ENCODE measurements at regions not wholly inside any gene's neighbourhood (a gene's known extent, or its start where the extent isn't known, plus 50 kb on each side); places are given as distances from the start of the nearest gene placed in this dataset.
"Not testable (repeated sequence)": the region's sequence is repeated elsewhere in the genome, so short reads cannot be mapped to it uniquely, and the experiment has no call there.

- H3K4me1 Mint-ChIP-seq (ENCODE audit: unreplicated experiment), result no peaks in the 10 kb centered on the region
These were observed 80.0 kb upstream of the ANKRD28 start for GRCh38 chr3:15877813-15878212.

DNA sequence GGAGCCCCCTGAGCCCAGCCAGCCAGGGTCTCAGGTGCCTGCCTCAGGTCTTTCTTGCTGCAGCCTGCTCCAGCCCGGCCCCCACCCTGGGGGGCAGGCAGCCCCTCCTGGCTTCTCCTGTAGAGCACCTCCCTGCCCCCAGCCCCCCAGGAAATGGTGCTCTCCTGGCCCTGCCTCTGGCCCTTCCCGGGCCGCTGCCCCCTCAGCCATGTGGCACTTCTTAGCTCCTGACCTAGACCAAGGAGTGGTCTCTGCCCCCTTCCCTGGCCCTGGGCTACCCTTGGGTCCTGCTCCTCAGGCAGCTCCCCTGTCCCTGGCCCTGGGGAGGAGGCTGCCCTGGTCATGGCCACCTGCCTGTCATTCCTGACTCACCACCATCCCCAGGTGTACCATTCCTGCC is 82.0 kb upstream of the ANKRD28 start:
- H3K4me1 Mint-ChIP-seq (ENCODE audit: unreplicated experiment); H3K9me3 Mint-ChIP-seq (ENCODE audit: unreplicated experiment); H3K4me3 Mint-ChIP-seq (ENCODE audit: unreplicated experiment); DNase-seq (ENCODE audit: extremely low spot score, unreplicated experiment); H3K36me3 Mint-ChIP-seq (ENCODE audit: unreplicated experiment); H3K27me3 Mint-ChIP-seq (ENCODE audit: unreplicated experiment); H3K27ac Mint-ChIP-seq (ENCODE audit: unreplicated experiment): not testable (repeated sequence)

More at GRCh38 chr3:15877813-15878212, 80.0 kb upstream of the ANKRD28 start:
- H3K9me3 Mint-ChIP-seq (ENCODE audit: unreplicated experiment), result no peaks in the 10 kb centered on the region
- H3K27me3 Mint-ChIP-seq (ENCODE audit: unreplicated experiment), result no peaks in the 10 kb centered on the region
- H3K36me3 Mint-ChIP-seq (ENCODE audit: unreplicated experiment), result no peaks in the 10 kb centered on the region
- H3K4me3 Mint-ChIP-seq (ENCODE audit: unreplicated experiment), result no peak overlapping the region
- TF ChIP-seq CTCF (IDR thresholded peaks at IDR 0.05), result no peak
- no peak for DNase-seq (ENCODE audit: extremely low spot score, unreplicated experiment)
- no peak overlapping the region for H3K27ac Mint-ChIP-seq (ENCODE audit: unreplicated experiment)

DNA sequence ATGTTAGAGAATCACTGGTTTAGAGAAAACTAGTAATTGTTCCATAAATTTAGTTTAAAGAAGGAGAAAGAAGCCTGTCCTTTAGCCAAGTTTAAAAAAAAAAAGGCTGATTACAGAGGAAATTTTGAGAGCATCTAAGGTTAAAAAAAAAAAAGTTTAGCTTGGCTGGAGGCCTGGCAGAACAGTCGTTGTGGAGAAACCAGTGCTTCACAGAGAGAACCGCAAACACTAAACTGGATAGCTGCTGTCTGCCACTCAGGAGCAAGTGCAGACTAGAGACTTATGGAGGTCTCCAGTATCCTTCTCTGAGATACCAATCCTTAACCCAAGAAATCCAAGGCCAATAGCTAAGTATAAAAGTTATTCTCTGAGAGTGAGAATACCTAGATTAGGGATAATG is 84.8 kb upstream of the ANKRD28 start:
- Mint-ChIP-seq H3K4me3 (ENCODE audit: unreplicated experiment) (no peak overlapping the region), H3K4me1 (ENCODE audit: unreplicated experiment) (no peaks in the 10 kb centered on the region), H3K36me3 (ENCODE audit: unreplicated experiment) (no peaks in the 10 kb centered on the region), H3K27ac (ENCODE audit: unreplicated experiment) (no peak overlapping the region), H3K9me3 (ENCODE audit: unreplicated experiment) (peaks cover 13% of the 10 kb centered on the region), H3K27me3 (ENCODE audit: unreplicated experiment) (no peaks in the 10 kb centered on the region)
- no peak for TF ChIP-seq CTCF (IDR thresholded peaks at IDR 0.05)
- no peak for DNase-seq (ENCODE audit: extremely low spot score, unreplicated experiment)

DNA sequence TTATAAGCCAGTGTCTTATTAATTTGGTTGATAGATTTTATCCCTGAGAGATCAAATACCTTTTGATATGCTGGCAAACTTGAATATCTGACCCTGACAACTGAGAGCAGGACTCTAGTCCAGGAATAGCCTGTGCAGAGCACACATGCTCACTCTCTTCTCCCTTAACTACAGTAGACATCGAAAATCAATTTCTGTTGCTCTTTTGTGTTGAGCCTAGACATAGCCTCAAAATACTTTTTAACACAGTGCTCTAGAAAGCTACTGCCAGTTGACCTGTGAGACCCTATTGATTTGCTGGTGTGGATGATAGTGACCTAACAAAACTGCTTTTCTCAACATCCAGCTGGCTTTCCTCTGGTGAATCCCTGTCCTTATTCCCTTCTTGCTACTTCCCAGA is 86.4 kb upstream of the ANKRD28 start:
- Mint-ChIP-seq H3K27me3 (ENCODE audit: unreplicated experiment) (peaks cover 5% of the 10 kb centered on the region), H3K4me3 (ENCODE audit: unreplicated experiment) (no peak overlapping the region), H3K9me3 (ENCODE audit: unreplicated experiment) (peaks cover 13% of the 10 kb centered on the region), H3K36me3 (ENCODE audit: unreplicated experiment) (no peaks in the 10 kb centered on the region), H3K27ac (ENCODE audit: unreplicated experiment) (no peak overlapping the region), H3K4me1 (ENCODE audit: unreplicated experiment) (no peaks in the 10 kb centered on the region)
- TF ChIP-seq CTCF (IDR thresholded peaks at IDR 0.05), result no peak
- no peak for DNase-seq (ENCODE audit: extremely low spot score, unreplicated experiment)

GRCh38 chr3:15886521-15886920 is 88.7 kb upstream of the ANKRD28 start:
- H3K36me3 Mint-ChIP-seq (ENCODE audit: unreplicated experiment), result no peaks in the 10 kb centered on the region
- H3K9me3 Mint-ChIP-seq (ENCODE audit: unreplicated experiment), result peaks cover 13% of the 10 kb centered on the region
- H3K4me1 Mint-ChIP-seq (ENCODE audit: unreplicated experiment), result no peaks in the 10 kb centered on the region

More at GRCh38 chr3:15886521-15886920, 88.7 kb upstream of the ANKRD28 start:
- Mint-ChIP-seq H3K27ac (ENCODE audit: unreplicated experiment) (no peak overlapping the region), H3K4me3 (ENCODE audit: unreplicated experiment) (no peak overlapping the region), H3K27me3 (ENCODE audit: unreplicated experiment) (peaks cover 5% of the 10 kb centered on the region)
- TF ChIP-seq CTCF (IDR thresholded peaks at IDR 0.05), result no peak
- no peak for DNase-seq (ENCODE audit: extremely low spot score, unreplicated experiment)
